H1 (cell line): ENCODE measurements at regions not wholly inside any gene's neighbourhood (a gene's known extent, or its start where the extent isn't known, plus 50 kb on each side); places are given as distances from the start of the nearest gene placed in this dataset.

ENCODE experiments used
- CTCF ChIA-PET: fragments of 300-600 bp; sonication (Branson Sonifier 250); formaldehyde crosslinking; loops from one replicate; lab custom pipeline; 2021; ENCODE audit not compliant: partially characterized antibody; lab: Charles Lee
- POLR2A ChIA-PET: fragments of 300-600 bp; sonication (Branson Sonifier 250); formaldehyde crosslinking; loops from one replicate; lab custom pipeline; 2021; ENCODE audit warnings: inconsistent platforms; ENCODE audit not compliant: partially characterized antibody; lab: Charles Lee
- DNase-seq, 2 experiments: peaks; one replicate each; pipeline versions ENCODE4 v3.0.0 to v3.0.0-alpha.2; 2010 to 2022; ENCODE audit warnings: low spot score in 2 of 2, low read depth in 1 of 2, mixed read lengths in 1 of 2
- FAIRE-seq: peaks from 2 replicates; lab custom pipeline; 2011; peaks lifted over from hg19 to GRCh38; lab: Jason Lieb, UNC
- H2AFZ ChIP-seq: 2 replicates; pipeline ENCODE4 v1.8.1; 2012; ENCODE audit warnings: low read length, inconsistent platforms
- H2AK5ac ChIP-seq: 2 replicates; pipeline ENCODE4 v1.6.1; 2013; ENCODE audit warnings: low read depth, low read length
- H2BK120ac ChIP-seq: replicated peaks from 2 replicates; pipeline ENCODE3; 2013; ENCODE audit warnings: low read depth, low read length, inconsistent platforms
- H2BK12ac ChIP-seq: 2 replicates; pipeline ENCODE4 v1.6.1; 2013; ENCODE audit warnings: low read depth, low read length
- H2BK15ac ChIP-seq: 2 replicates; pipeline ENCODE4 v1.6.1; 2013; ENCODE audit warnings: low read length
- H2BK20ac ChIP-seq: 2 replicates; pipeline ENCODE4 v1.6.1; 2013; ENCODE audit warnings: low read length
- H2BK5ac ChIP-seq: 2 replicates; pipeline ENCODE4 v1.6.1; 2013; ENCODE audit warnings: low read depth, low read length
- H3K14ac ChIP-seq: 2 replicates; pipeline ENCODE4 v1.6.1; 2013; ENCODE audit warnings: inconsistent platforms; ENCODE audit not compliant: insufficient read length
- H3K18ac ChIP-seq: 2 replicates; pipeline ENCODE4 v1.6.1; 2013; ENCODE audit warnings: low read length; ENCODE audit errors: extremely low read depth
- H3K23ac ChIP-seq: 2 replicates; pipeline ENCODE4 v1.6.1; 2013; ENCODE audit warnings: inconsistent platforms; ENCODE audit not compliant: insufficient read length
- H3K23me2 ChIP-seq: 2 replicates; pipeline ENCODE4 v1.6.1; 2013; ENCODE audit warnings: low read depth, low read length
- H3K27ac ChIP-seq: 2 replicates; pipeline ENCODE4 v1.6.1; 2011; ENCODE audit warnings: low read depth, low read length, inconsistent platforms
- H3K27me3 ChIP-seq, 4 experiments: replicated peaks in 1 of 4; 1 replicate in 1 of 4; 2 replicates in 3 of 4; pipeline versions ENCODE4 v1.6.1 to v1.8.1; 2011 to 2013; ENCODE audit warnings: low read length in 3 of 4, mild to moderate bottlenecking in 3 of 4, inconsistent platforms in 2 of 4, mixed read lengths in 2 of 4, moderate library complexity in 1 of 4; ENCODE audit not compliant: control insufficient read depth in 3 of 4, insufficient read depth in 3 of 4; ENCODE audit errors: extremely low read depth in 1 of 4
- H3K36me3 ChIP-seq, 4 experiments: 2 replicates each; pipeline versions ENCODE4 v1.6.1 to v1.8.1; 2011 to 2013; ENCODE audit warnings: mild to moderate bottlenecking in 4 of 4, low read length in 3 of 4, moderate library complexity in 2 of 4, control low read depth in 1 of 4, inconsistent platforms in 1 of 4; ENCODE audit not compliant: insufficient read depth in 4 of 4, control insufficient read depth in 2 of 4
- H3K4ac ChIP-seq: replicated peaks from 2 replicates; pipeline ENCODE3; 2013; ENCODE audit warnings: low read length, low read depth, mixed read lengths, inconsistent platforms; ENCODE audit not compliant: insufficient read length
- H3K4me1 ChIP-seq, 4 experiments: replicated peaks in 1 of 4; 1 replicate in 1 of 4; 2 replicates in 3 of 4; pipeline versions ENCODE4 v1.6.1 to v1.8.1; 2011 to 2013; ENCODE audit warnings: low read length in 3 of 4, inconsistent platforms in 2 of 4, mixed read lengths in 1 of 4; ENCODE audit not compliant: insufficient read depth in 4 of 4, control insufficient read depth in 3 of 4
- H3K4me2 ChIP-seq, 2 experiments: 2 replicates each; pipeline versions ENCODE4 v1.6.1 to v1.8.1; 2011 to 2013; ENCODE audit warnings: low read depth in 2 of 2, low read length in 2 of 2, control low read depth in 1 of 2, inconsistent platforms in 1 of 2, mild to moderate bottlenecking in 1 of 2; ENCODE audit not compliant: insufficient read depth in 1 of 2
- H3K4me3 ChIP-seq, 4 experiments: fragments of 200-600, 300-600 bp in 1 of 4; sonication (generic), shearing (Covaris generic), sonication (Bioruptor Twin) in 1 of 4; 2 replicates each; pipeline versions ENCODE4 v1.5.1 to v1.8.1; 2011 to 2016; ENCODE audit warnings: low read length in 4 of 4, low read depth in 3 of 4, control low read depth in 2 of 4, inconsistent platforms in 2 of 4, mild to moderate bottlenecking in 2 of 4, mixed read lengths in 1 of 4, moderate library complexity in 1 of 4; ENCODE audit not compliant: insufficient read depth in 2 of 4; ENCODE audit errors: extremely low read depth in 1 of 4
- H3K56ac ChIP-seq: replicated peaks from 2 replicates; pipeline ENCODE3; 2013; ENCODE audit warnings: low read depth, mild to moderate bottlenecking, mixed read lengths, low read length, inconsistent platforms; ENCODE audit not compliant: insufficient read length
- H3K79me1 ChIP-seq: 2 replicates; pipeline ENCODE4 v1.6.1; 2013; ENCODE audit warnings: low read depth, low read length, control low read depth
- H3K79me2 ChIP-seq, 2 experiments: 2 replicates each; pipeline versions ENCODE4 v1.6.1 to v1.8.1; 2012 to 2013; ENCODE audit warnings: low read length in 2 of 2, mild to moderate bottlenecking in 2 of 2, inconsistent platforms in 1 of 2; ENCODE audit not compliant: insufficient read depth in 2 of 2, control insufficient read depth in 1 of 2
- H3K9ac ChIP-seq, 4 experiments: replicated peaks in 1 of 4; 1 replicate in 1 of 4; 2 replicates in 3 of 4; pipeline versions ENCODE4 v1.6.1 to v1.8.1; 2011 to 2013; ENCODE audit warnings: low read depth in 3 of 4, low read length in 3 of 4, control low read depth in 2 of 4, mild to moderate bottlenecking in 2 of 4, moderate library complexity in 2 of 4, inconsistent platforms in 1 of 4; ENCODE audit errors: extremely low read depth in 1 of 4
- H3K9me3 ChIP-seq, 2 experiments: 2 replicates each; pipeline versions ENCODE4 v1.6.1 to v1.8.1; 2012 to 2013; ENCODE audit warnings: mild to moderate bottlenecking in 2 of 2, moderate library complexity in 2 of 2, control low read depth in 1 of 2, inconsistent platforms in 1 of 2, low read depth in 1 of 2, low read length in 1 of 2, mixed read lengths in 1 of 2; ENCODE audit not compliant: insufficient read depth in 2 of 2
- H4K20me1 ChIP-seq, 2 experiments: replicated peaks in 1 of 2; 2 replicates each; pipeline versions ENCODE3 to v1.8.1; 2011 to 2013; ENCODE audit warnings: inconsistent platforms in 2 of 2, low read length in 2 of 2, mild to moderate bottlenecking in 1 of 2; ENCODE audit not compliant: insufficient read depth in 2 of 2, control insufficient read depth in 1 of 2
- H4K5ac ChIP-seq: 2 replicates; pipeline ENCODE4 v1.6.1; 2013; ENCODE audit warnings: low read length, low read depth, mixed read lengths, inconsistent platforms; ENCODE audit not compliant: insufficient read length
- H4K8ac ChIP-seq: 2 replicates; pipeline ENCODE4 v1.8.0; 2013; ENCODE audit warnings: mild to moderate bottlenecking, moderate library complexity, low read length, inconsistent platforms; ENCODE audit not compliant: insufficient read depth; ENCODE audit errors: extremely low read depth
- H4K91ac ChIP-seq: replicated peaks from 2 replicates; pipeline ENCODE3; 2013; ENCODE audit warnings: low read length, mixed read lengths, inconsistent platforms; ENCODE audit not compliant: insufficient read length
- ATF3 ChIP-seq: IDR thresholded peaks from 2 replicates; pipeline ENCODE4 v1.6.1; 2011; ENCODE audit warnings: low read depth, mild to moderate bottlenecking, low read length; ENCODE audit not compliant: insufficient read depth
- BRCA1 ChIP-seq: IDR thresholded peaks from 2 replicates; pipeline ENCODE4 v1.6.1; 2012; ENCODE audit warnings: low read depth, low read length, improper control_type of control experiment
- CBX8 ChIP-seq: fragments of 300-800, 300-1000 bp; sonication (generic); IDR thresholded peaks from 2 replicates; pipeline ENCODE4 v1.7.1; 2016; ENCODE audit warnings: low read depth, low read length, borderline replicate concordance
- CHD2 ChIP-seq: IDR thresholded peaks from 2 replicates; pipeline ENCODE4 v1.6.1; 2012; ENCODE audit warnings: low read length, improper control_type of control experiment
- EZH2 ChIP-seq: fragments of 200-600 bp; sonication (generic); IDR thresholded peaks from 2 replicates; pipeline ENCODE4 v1.7.1; 2012; ENCODE audit warnings: low read depth, mild to moderate bottlenecking, moderate library complexity, low read length, inconsistent platforms; ENCODE audit not compliant: severe bottlenecking
- HDAC2 ChIP-seq, 2 experiments: fragments of 300-600 bp in 1 of 2; sonication (generic) in 1 of 2; IDR thresholded peaks; 2 replicates each; pipeline ENCODE4 v1.6.1; 2011 to 2012; ENCODE audit warnings: low read depth in 2 of 2, low read length in 2 of 2, mild to moderate bottlenecking in 2 of 2, moderate library complexity in 2 of 2, borderline replicate concordance in 1 of 2, inconsistent platforms in 1 of 2
- KDM4A ChIP-seq: IDR thresholded peaks from one replicate; pipeline ENCODE4 v1.7.1; 2012; ENCODE audit warnings: low read depth, mild to moderate bottlenecking, moderate library complexity, low read length, inconsistent platforms; ENCODE audit not compliant: severe bottlenecking
- NANOG ChIP-seq: IDR thresholded peaks from 2 replicates; pipeline ENCODE4 v1.6.1; 2011; ENCODE audit warnings: low read length, low read depth, mild to moderate bottlenecking, inconsistent platforms; ENCODE audit not compliant: insufficient read depth, poor library complexity, severe bottlenecking
- PHF8 ChIP-seq: fragments of 200-600 bp; sonication (generic); conservative IDR thresholded peaks from 2 replicates; pipeline ENCODE4 v1.7.1; 2012; ENCODE audit warnings: low read depth, mild to moderate bottlenecking, inconsistent platforms, low read length, moderate library complexity
- SAP30 ChIP-seq: fragments of 300-600 bp; sonication (generic); IDR thresholded peaks from 2 replicates; pipeline ENCODE4 v1.7.1; 2012; ENCODE audit warnings: low read length, moderate library complexity, mild to moderate bottlenecking, inconsistent platforms; ENCODE audit not compliant: insufficient read depth, insufficient replicate concordance
- SIX5 ChIP-seq: IDR thresholded peaks from 2 replicates; pipeline ENCODE4 v1.6.1; 2011; ENCODE audit warnings: mild to moderate bottlenecking, low read depth, low read length
- SUZ12 ChIP-seq: fragments of 200-600 bp; sonication (generic); IDR thresholded peaks from 2 replicates; pipeline ENCODE4 v1.6.1; 2012; ENCODE audit warnings: mild to moderate bottlenecking, inconsistent platforms, low read length, moderate library complexity, mixed read lengths
- TBP ChIP-seq: IDR thresholded peaks from 2 replicates; pipeline ENCODE4 v1.6.1; 2011; ENCODE audit warnings: low read depth, low read length, improper control_type of control experiment
- WGBS, 2 experiments: shearing (Covaris generic) in 1 of 2; methylation state at CpG; one replicate each; pipeline versions ENCODE4 v1.1.6 to v1.1.7; 2013 to 2015; ENCODE audit warnings: low lambda C conversion rate in 2 of 2, mixed read lengths in 2 of 2, inconsistent platforms in 1 of 2, low coverage in 1 of 2, missing lambda C conversion rate in 1 of 2; ENCODE audit not compliant: insufficient replicate concordance in 2 of 2, insufficient coverage in 1 of 2, insufficient read length in 1 of 2; ENCODE audit errors: extremely low coverage in 1 of 2, missing lambda C conversion rate in 1 of 2; 5-methylcytosine and 5-hydroxymethylcytosine counted together

GRCh38 chr9:107858260-107858659 is 368.7 kb upstream of the KLF4 start:
- no peak overlapping the region for H4K8ac ChIP-seq
- TF ChIP-seq SAP30: no peak
- TF ChIP-seq HDAC2 (IDR thresholded peaks at IDR 0.05; ENCODE audit: borderline replicate concordance in 1 of 2, low read depth in 2 of 2, low read length in 2 of 2): no peak
- no peak for TF ChIP-seq BRCA1
- no peak for TF ChIP-seq CBX8
- no peak for TF ChIP-seq PHF8
- no peak for TF ChIP-seq SIX5
- no peak for TF ChIP-seq SUZ12
- TF ChIP-seq KDM4A: no peak
- no peak for TF ChIP-seq ATF3
- TF ChIP-seq CHD2: no peak
- TF ChIP-seq EZH2: no peak
- TF ChIP-seq NANOG: no peak
- no peak for TF ChIP-seq TBP

More at GRCh38 chr9:107858260-107858659, 368.7 kb upstream of the KLF4 start:
- H3K79me1 ChIP-seq: no peaks in the 10 kb centered on the region
- no peak overlapping the region for H2BK20ac ChIP-seq
- H3K23ac ChIP-seq: no peak overlapping the region
- no peaks in the 10 kb centered on the region for H3K23me2 ChIP-seq
- no peak overlapping the region for H3K4me2 ChIP-seq
- H2BK15ac ChIP-seq: no peak overlapping the region
- DNase-seq: no peak
- H3K36me3 ChIP-seq: no peaks in the 10 kb centered on the region
- no peak overlapping the region for H3K4ac ChIP-seq
- ChIA-PET POLR2A (no interaction called here), CTCF (interaction anchor here (0.9 kb wide), 1 partner anchor 374 kb away, joined by 3 read pairs; no protein-coding TSS in a partner anchor)
- H3K27ac ChIP-seq: no peak overlapping the region
- 94% methylated on average over 8 of the region's 8 CpGs; no CpG with 5 or more reads in 1 of the 2 experiments for WGBS, 2 experiments
- no peak overlapping the region for H4K91ac ChIP-seq
- no peak overlapping the region for H2AK5ac ChIP-seq
- H2BK5ac ChIP-seq: no peak overlapping the region
- H3K9me3 ChIP-seq: peaks cover 3 to 4% of the 10 kb centered on the region in 2 experiments; a peak in 2 of 4 replicates
- H4K20me1 ChIP-seq: no peaks in the 10 kb centered on the region
- H2BK12ac ChIP-seq: no peak overlapping the region
- no peak overlapping the region for H3K4me3 ChIP-seq
- H3K56ac ChIP-seq: no peak overlapping the region
- H3K14ac ChIP-seq: no peak overlapping the region
- no peak overlapping the region for H4K5ac ChIP-seq
- no peak for FAIRE-seq
- H3K27me3 ChIP-seq: no peaks in the 10 kb centered on the region
- H3K4me1 ChIP-seq: no peaks in the 10 kb centered on the region
- no peak overlapping the region for H2AFZ ChIP-seq
- H3K9ac ChIP-seq: no peak overlapping the region
- no peaks in the 10 kb centered on the region for H3K79me2 ChIP-seq
- H2BK120ac ChIP-seq: no peak overlapping the region
- H3K18ac ChIP-seq: no peak overlapping the region
